ENCODE measurements at regions not wholly inside any gene's neighbourhood (a gene's known extent, or its start where the extent isn't known, plus 50 kb on each side); places are given as distances from the start of the nearest gene placed in this dataset.

- no peak for TF ChIP-seq TARDBP (IDR thresholded peaks at IDR 0.05)
- TF ChIP-seq ELF4 (IDR thresholded peaks at IDR 0.05): no peak
- no peak for TF ChIP-seq SP1 (IDR thresholded peaks at IDR 0.05)
- TF ChIP-seq SUZ12 (IDR thresholded peaks at IDR 0.05): no peak
- no peak for TF ChIP-seq FOXM1 (IDR thresholded peaks at IDR 0.05; ENCODE audit: borderline replicate concordance)
- no peak for TF ChIP-seq ZNF384 (IDR thresholded peaks at IDR 0.05)
- no peak for TF ChIP-seq ARNT (IDR thresholded peaks at IDR 0.05)
- TF ChIP-seq HDGF (IDR thresholded peaks at IDR 0.05; ENCODE audit: borderline replicate concordance): no peak
- TF ChIP-seq LEF1 (IDR thresholded peaks at IDR 0.05; ENCODE audit: borderline replicate concordance): no peak
- TF ChIP-seq FOXK2 (IDR thresholded peaks at IDR 0.05): no peak
Observed at GRCh38 chr6:1482381-1483166, 93.2 kb downstream of the FOXF2 start.
